ENCODE measurements at regions not wholly inside any gene's neighbourhood (a gene's known extent, or its start where the extent isn't known, plus 50 kb on each side); places are given as distances from the start of the nearest gene placed in this dataset.

DNA sequence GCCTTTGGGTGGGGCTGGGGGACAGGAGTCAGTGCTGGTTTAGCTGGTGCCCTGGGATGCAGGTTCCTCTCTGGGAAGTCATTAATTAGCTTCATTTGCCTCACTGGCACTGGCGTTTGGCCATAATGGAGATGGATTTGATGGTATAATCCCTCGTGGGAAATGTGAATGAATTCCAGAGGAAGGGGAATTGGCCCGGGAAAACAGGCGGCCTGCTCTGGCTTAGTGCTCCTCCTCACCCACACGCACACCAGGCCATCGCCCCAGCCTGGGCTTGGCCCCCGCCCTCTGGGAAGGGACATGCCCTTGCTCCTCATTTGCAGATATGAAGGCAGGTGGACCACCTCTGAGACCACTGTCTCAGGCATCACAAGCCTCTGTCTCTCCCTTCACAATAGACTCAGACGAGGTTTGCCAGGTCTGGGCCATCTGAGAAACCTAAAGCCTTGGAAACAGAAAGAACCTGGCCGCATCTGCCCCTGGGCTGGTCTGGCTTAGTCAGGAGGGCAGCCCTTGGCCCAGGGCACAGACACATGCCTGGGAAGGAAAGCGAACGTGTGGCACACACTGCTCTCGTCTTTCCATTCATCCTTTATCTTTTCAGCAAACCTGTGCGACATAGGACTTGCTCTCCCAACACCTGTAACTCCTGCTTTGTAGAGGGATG, 199.2 kb upstream of the CDH4 start:
- DNase-seq = no peak
- Histone ChIP-seq H3K4me3 (no peak overlapping the region), H3K27me3 (no peaks in the 10 kb centered on the region), H3K36me3 (no peaks in the 10 kb centered on the region), H3K9me3 (no peaks in the 10 kb centered on the region), H3K4me1 (no peaks in the 10 kb centered on the region), H3K27ac (no peak overlapping the region)
- TF ChIP-seq POLR2A (IDR thresholded peaks at IDR 0.05) = no peak
- TF ChIP-seq CTCF (IDR thresholded peaks at IDR 0.05) = no peak
- intact Hi-C loops (cut with DNase I; ENCODE audit: low total_unique reads) = no loop called here

DNA sequence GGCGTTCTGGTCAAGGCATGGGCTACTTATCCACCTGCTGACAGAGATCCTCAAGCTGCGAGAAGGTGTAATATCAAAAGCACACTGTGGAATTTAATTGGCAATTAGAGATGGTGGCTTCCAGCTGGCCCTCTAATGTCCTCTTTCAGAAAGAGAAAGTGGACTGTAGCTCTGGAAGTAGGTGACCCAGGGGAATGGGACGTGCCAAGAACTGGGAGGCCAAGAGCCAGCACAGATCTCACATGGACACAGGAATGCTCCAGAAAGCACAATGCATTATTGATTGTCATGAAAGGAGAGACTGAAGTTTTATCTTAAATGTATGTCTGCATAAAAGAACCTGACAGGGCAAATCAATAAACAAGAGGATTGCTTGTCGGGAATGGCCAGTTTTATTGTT, 198.6 kb upstream of the CDH4 start:
- TF ChIP-seq POLR2A (IDR thresholded peaks at IDR 0.05) (no peak), CTCF (IDR thresholded peaks at IDR 0.05) (no peak)
- DNase-seq = no peak
- no peaks in the 10 kb centered on the region for H3K9me3 ChIP-seq
- intact Hi-C loops (cut with DNase I; ENCODE audit: low total_unique reads) = no loop called here
- H3K27me3 ChIP-seq = no peaks in the 10 kb centered on the region
- H3K4me1 ChIP-seq = no peaks in the 10 kb centered on the region
- no peaks in the 10 kb centered on the region for H3K36me3 ChIP-seq
- H3K27ac ChIP-seq = no peak overlapping the region
- H3K4me3 ChIP-seq = no peak overlapping the region

- H3K27me3 ChIP-seq = no peaks in the 10 kb centered on the region
- no peaks in the 10 kb centered on the region for H3K4me1 ChIP-seq
- H3K4me3 ChIP-seq = no peak overlapping the region
- H3K9me3 ChIP-seq = no peaks in the 10 kb centered on the region
- TF ChIP-seq POLR2A (IDR thresholded peaks at IDR 0.05) (no peak), CTCF (IDR thresholded peaks at IDR 0.05) (no peak)
- intact Hi-C loops (cut with DNase I; ENCODE audit: low total_unique reads) = no loop called here
- H3K27ac ChIP-seq = no peak overlapping the region
- no peak for DNase-seq
- H3K36me3 ChIP-seq = no peaks in the 10 kb centered on the region
Measured at GRCh38 chr20:61053889-61054288, 198.2 kb upstream of the CDH4 start.

GRCh38 chr20:61054411-61054810, 197.7 kb upstream of the CDH4 start:
- no peak overlapping the region for H3K27ac ChIP-seq
- no peak for TF ChIP-seq CTCF (IDR thresholded peaks at IDR 0.05)
- no peak for TF ChIP-seq POLR2A (IDR thresholded peaks at IDR 0.05)
- intact Hi-C loops (cut with DNase I; ENCODE audit: low total_unique reads) = no loop called here
- no peaks in the 10 kb centered on the region for H3K36me3 ChIP-seq
- H3K4me3 ChIP-seq = no peak overlapping the region
- H3K27me3 ChIP-seq = no peaks in the 10 kb centered on the region
- no peak for DNase-seq
- no peaks in the 10 kb centered on the region for H3K9me3 ChIP-seq
- no peaks in the 10 kb centered on the region for H3K4me1 ChIP-seq

DNA sequence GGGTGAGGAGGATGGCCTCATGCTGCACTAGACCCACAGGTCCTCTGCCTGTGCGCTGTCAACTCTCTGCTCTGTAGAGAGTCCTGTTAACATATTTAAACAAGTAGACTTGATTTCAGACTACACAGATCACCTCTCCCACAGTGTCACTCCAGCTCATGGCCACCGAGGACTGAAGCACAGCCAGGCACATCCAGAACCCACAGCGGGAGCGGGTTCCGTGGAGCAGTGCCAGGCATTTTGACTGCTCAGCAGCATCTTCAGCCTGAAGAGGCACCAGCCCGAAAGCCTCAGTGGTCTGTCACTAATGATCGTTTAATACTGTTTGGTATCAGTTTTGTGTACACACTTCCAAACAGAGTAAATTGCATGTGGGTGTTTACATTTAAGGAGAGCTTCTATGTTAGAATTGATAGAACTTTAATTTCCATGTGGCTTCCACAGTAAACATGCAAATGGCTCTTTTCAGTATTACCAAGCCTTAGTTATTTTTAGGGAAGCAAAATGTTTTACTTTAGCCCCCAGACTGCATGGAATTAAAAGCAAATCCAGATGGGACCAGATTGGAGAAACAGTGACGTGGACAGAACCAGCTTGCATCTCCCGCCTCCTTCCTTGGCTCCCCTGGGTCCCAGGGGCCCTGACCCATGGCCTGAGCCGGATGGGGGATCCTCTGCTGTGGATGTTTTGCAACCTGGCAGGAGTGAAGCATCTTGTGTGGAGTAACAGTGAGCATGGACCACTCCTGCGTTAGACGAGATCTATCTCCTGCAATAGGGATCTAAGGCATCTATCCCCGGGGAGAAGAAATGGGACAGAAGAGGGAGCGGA, 196.7 kb upstream of the CDH4 start:
- TF ChIP-seq CTCF (IDR thresholded peaks at IDR 0.05) = no peak
- no peak for TF ChIP-seq POLR2A (IDR thresholded peaks at IDR 0.05)
- DNase-seq = no peak
- intact Hi-C loops (cut with DNase I; ENCODE audit: low total_unique reads) = no loop called here
- Histone ChIP-seq H3K4me1 (no peaks in the 10 kb centered on the region), H3K36me3 (no peaks in the 10 kb centered on the region), H3K27ac (no peak overlapping the region), H3K27me3 (no peaks in the 10 kb centered on the region), H3K4me3 (no peak overlapping the region), H3K9me3 (no peaks in the 10 kb centered on the region)

All from uterus (tissue), 3 donors.